ENCODE measurements at regions not wholly inside any gene's neighbourhood (a gene's known extent, or its start where the extent isn't known, plus 50 kb on each side); places are given as distances from the start of the nearest gene placed in this dataset.

DNA sequence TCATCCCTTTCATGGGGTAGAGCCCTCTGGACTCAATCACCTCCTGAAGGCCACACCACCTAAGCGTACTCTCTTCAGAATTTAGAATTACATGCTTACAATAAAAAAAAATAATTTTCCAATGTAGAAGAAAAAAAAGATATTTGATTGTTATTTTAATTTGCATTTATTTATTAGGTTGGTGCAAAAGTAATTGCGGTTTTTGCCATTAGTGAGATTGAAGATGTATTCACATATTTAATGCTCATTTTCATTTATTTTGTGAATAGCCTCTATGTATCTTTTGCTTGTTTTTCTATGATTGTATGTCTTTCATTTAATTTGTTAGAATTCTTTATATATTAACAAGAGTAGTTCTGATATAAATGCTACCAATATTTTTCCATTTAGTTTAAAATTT is 220.5 kb downstream of the RND3 start:
- Histone ChIP-seq H2AK5ac (ENCODE audit: low read length) (no peak overlapping the region), H4K8ac (ENCODE audit: low read depth, low read length) (no peak overlapping the region), H3K18ac (ENCODE audit: low read length) (no peak overlapping the region), H3K27ac (ENCODE audit: low read depth, low read length) (no peak overlapping the region), H3K79me1 (ENCODE audit: low read length) (no peaks in the 10 kb centered on the region), H4K91ac (ENCODE audit: low read depth, low read length) (no peak overlapping the region), H4K12ac (ENCODE audit: low read depth, low read length) (no peak overlapping the region), H3K4me3 (ENCODE audit: low read depth, low read length) (no peak overlapping the region), H2BK5ac (ENCODE audit: low read depth, low read length, poor library complexity) (no peak overlapping the region), H2AFZ (ENCODE audit: insufficient read depth, low read length, poor library complexity) (no peak overlapping the region), H3K4me2 (ENCODE audit: low read length) (no peak overlapping the region), H3K9me3 (ENCODE audit: insufficient read depth, low read depth, low read length) (no peaks in the 10 kb centered on the region), H3K9ac (ENCODE audit: low read length) (no peak overlapping the region), H3K23ac (ENCODE audit: low read length) (no peak overlapping the region), H3K14ac (ENCODE audit: low read length) (no peak overlapping the region), H3K79me2 (ENCODE audit: control insufficient read depth, insufficient read depth, low read length, poor library complexity) (no peaks in the 10 kb centered on the region), H3K36me3 (ENCODE audit: control insufficient read depth in 1 of 2, insufficient read depth in 2 of 2, low read length in 2 of 2) (no peaks in the 10 kb centered on the region), H3K27me3 (ENCODE audit: insufficient read depth, low read length) (no peaks in the 10 kb centered on the region), H3K4ac (ENCODE audit: low read depth, low read length) (no peak overlapping the region), H3K4me1 (ENCODE audit: control insufficient read depth in 1 of 2, insufficient read depth in 2 of 2, low read length in 2 of 2) (no peaks in the 10 kb centered on the region), H2BK12ac (ENCODE audit: low read length) (no peak overlapping the region), H2BK120ac (ENCODE audit: insufficient read depth, low read length, poor library complexity) (no peak overlapping the region)
- no peak for DNase-seq
- no CpG with 5 or more reads among the region's 2 CpGs for WGBS (ENCODE audit: extremely low coverage, insufficient coverage, insufficient read length)

- Histone ChIP-seq H3K79me1 (ENCODE audit: low read length) (no peaks in the 10 kb centered on the region), H3K27ac (ENCODE audit: low read depth, low read length) (no peak overlapping the region), H3K4me1 (ENCODE audit: control insufficient read depth in 1 of 2, insufficient read depth in 2 of 2, low read length in 2 of 2) (no peaks in the 10 kb centered on the region), H3K23ac (ENCODE audit: low read length) (no peak overlapping the region), H3K18ac (ENCODE audit: low read length) (no peak overlapping the region), H2BK120ac (ENCODE audit: insufficient read depth, low read length, poor library complexity) (no peak overlapping the region), H4K8ac (ENCODE audit: low read depth, low read length) (no peak overlapping the region), H3K79me2 (ENCODE audit: control insufficient read depth, insufficient read depth, low read length, poor library complexity) (no peaks in the 10 kb centered on the region), H3K27me3 (ENCODE audit: insufficient read depth, low read length) (no peaks in the 10 kb centered on the region), H3K4ac (ENCODE audit: low read depth, low read length) (no peak overlapping the region), H2AK5ac (ENCODE audit: low read length) (no peak overlapping the region), H3K36me3 (ENCODE audit: control insufficient read depth in 1 of 2, insufficient read depth in 2 of 2, low read length in 2 of 2) (no peaks in the 10 kb centered on the region), H2BK5ac (ENCODE audit: low read depth, low read length, poor library complexity) (no peak overlapping the region), H4K12ac (ENCODE audit: low read depth, low read length) (no peak overlapping the region), H3K4me3 (ENCODE audit: low read depth, low read length) (no peak overlapping the region), H3K4me2 (ENCODE audit: low read length) (no peak overlapping the region), H3K9ac (ENCODE audit: low read length) (no peak overlapping the region), H4K91ac (ENCODE audit: low read depth, low read length) (no peak overlapping the region), H3K14ac (ENCODE audit: low read length) (no peak overlapping the region), H3K9me3 (ENCODE audit: insufficient read depth, low read depth, low read length) (no peaks in the 10 kb centered on the region), H2AFZ (ENCODE audit: insufficient read depth, low read length, poor library complexity) (no peak overlapping the region), H2BK12ac (ENCODE audit: low read length) (no peak overlapping the region)
- DNase-seq = no peak
- no CpG with 5 or more reads among the region's 2 CpGs for WGBS (ENCODE audit: extremely low coverage, insufficient coverage, insufficient read length)
Observed at GRCh38 chr2:150264442-150264841, 223.0 kb downstream of the RND3 start.

DNA sequence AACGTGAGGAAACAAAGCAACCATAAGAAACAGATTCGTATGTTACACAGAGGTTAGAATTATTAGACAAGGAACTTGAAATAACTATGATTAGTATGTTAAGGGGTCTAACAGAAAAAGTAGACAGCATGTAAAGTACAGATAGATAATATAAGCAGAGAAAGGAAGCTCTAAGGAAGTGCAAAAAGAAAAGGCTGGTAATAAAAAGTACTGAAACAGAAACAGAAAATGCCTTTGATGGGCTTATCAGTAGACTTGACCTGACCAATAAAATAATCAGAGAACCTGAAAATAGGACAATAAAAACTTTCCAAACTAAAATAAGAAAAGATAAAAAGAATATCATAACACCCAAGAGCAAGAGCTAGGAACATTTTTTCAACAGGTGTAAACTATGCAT is 225.8 kb downstream of the RND3 start:
- Histone ChIP-seq H3K9ac (ENCODE audit: low read length) (no peak overlapping the region), H2AFZ (ENCODE audit: insufficient read depth, low read length, poor library complexity) (no peak overlapping the region), H3K79me1 (ENCODE audit: low read length) (no peaks in the 10 kb centered on the region), H2BK12ac (ENCODE audit: low read length) (no peak overlapping the region), H3K4me3 (ENCODE audit: low read depth, low read length) (no peak overlapping the region), H4K8ac (ENCODE audit: low read depth, low read length) (no peak overlapping the region), H2BK5ac (ENCODE audit: low read depth, low read length, poor library complexity) (no peak overlapping the region), H4K12ac (ENCODE audit: low read depth, low read length) (no peak overlapping the region), H3K18ac (ENCODE audit: low read length) (no peak overlapping the region), H3K4me2 (ENCODE audit: low read length) (no peak overlapping the region), H4K91ac (ENCODE audit: low read depth, low read length) (no peak overlapping the region), H3K27ac (ENCODE audit: low read depth, low read length) (no peak overlapping the region), H3K4ac (ENCODE audit: low read depth, low read length) (no peak overlapping the region), H3K14ac (ENCODE audit: low read length) (no peak overlapping the region), H3K36me3 (ENCODE audit: control insufficient read depth in 1 of 2, insufficient read depth in 2 of 2, low read length in 2 of 2) (no peaks in the 10 kb centered on the region), H2BK120ac (ENCODE audit: insufficient read depth, low read length, poor library complexity) (no peak overlapping the region), H3K23ac (ENCODE audit: low read length) (no peak overlapping the region), H3K4me1 (ENCODE audit: control insufficient read depth in 1 of 2, insufficient read depth in 2 of 2, low read length in 2 of 2) (no peaks in the 10 kb centered on the region), H2AK5ac (ENCODE audit: low read length) (no peak overlapping the region), H3K9me3 (ENCODE audit: insufficient read depth, low read depth, low read length) (no peaks in the 10 kb centered on the region), H3K79me2 (ENCODE audit: control insufficient read depth, insufficient read depth, low read length, poor library complexity) (no peaks in the 10 kb centered on the region), H3K27me3 (ENCODE audit: insufficient read depth, low read length) (no peaks in the 10 kb centered on the region)
- no peak for DNase-seq
- no CpG with 5 or more reads among the region's 2 CpGs for WGBS (ENCODE audit: extremely low coverage, insufficient coverage, insufficient read length)

DNA sequence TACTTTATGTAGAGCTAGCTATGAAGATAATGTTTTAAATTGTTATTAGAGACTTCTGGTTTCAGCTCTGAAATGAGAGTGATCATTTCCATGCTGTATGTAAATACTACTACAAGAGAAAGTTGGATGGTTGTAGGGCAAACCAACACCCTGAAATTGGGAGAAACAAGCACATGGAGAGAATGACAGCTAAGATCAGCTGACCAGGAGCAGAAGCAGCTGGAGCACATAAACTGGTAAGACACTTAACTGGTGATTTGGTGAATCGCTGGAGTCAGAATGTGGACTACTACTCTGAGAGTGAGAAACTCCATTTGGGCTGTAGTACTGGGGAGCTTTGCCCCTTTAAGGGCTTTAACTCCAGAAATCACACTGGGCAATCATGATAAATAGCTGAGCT is 226.8 kb downstream of the RND3 start:
- Histone ChIP-seq H3K79me1 (ENCODE audit: low read length) (no peaks in the 10 kb centered on the region), H3K9me3 (ENCODE audit: insufficient read depth, low read depth, low read length) (no peaks in the 10 kb centered on the region), H4K12ac (ENCODE audit: low read depth, low read length) (no peak overlapping the region), H2BK12ac (ENCODE audit: low read length) (no peak overlapping the region), H2BK5ac (ENCODE audit: low read depth, low read length, poor library complexity) (no peak overlapping the region), H4K91ac (ENCODE audit: low read depth, low read length) (no peak overlapping the region), H3K14ac (ENCODE audit: low read length) (no peak overlapping the region), H3K27ac (ENCODE audit: low read depth, low read length) (no peak overlapping the region), H3K4me2 (ENCODE audit: low read length) (no peak overlapping the region), H2AFZ (ENCODE audit: insufficient read depth, low read length, poor library complexity) (no peak overlapping the region), H3K23ac (ENCODE audit: low read length) (no peak overlapping the region), H3K9ac (ENCODE audit: low read length) (no peak overlapping the region), H3K36me3 (ENCODE audit: control insufficient read depth in 1 of 2, insufficient read depth in 2 of 2, low read length in 2 of 2) (no peaks in the 10 kb centered on the region), H3K4me1 (ENCODE audit: control insufficient read depth in 1 of 2, insufficient read depth in 2 of 2, low read length in 2 of 2) (no peaks in the 10 kb centered on the region), H3K4me3 (ENCODE audit: low read depth, low read length) (no peak overlapping the region), H3K27me3 (ENCODE audit: insufficient read depth, low read length) (no peaks in the 10 kb centered on the region), H4K8ac (ENCODE audit: low read depth, low read length) (no peak overlapping the region), H3K79me2 (ENCODE audit: control insufficient read depth, insufficient read depth, low read length, poor library complexity) (no peaks in the 10 kb centered on the region), H2AK5ac (ENCODE audit: low read length) (no peak overlapping the region), H2BK120ac (ENCODE audit: insufficient read depth, low read length, poor library complexity) (no peak overlapping the region), H3K18ac (ENCODE audit: low read length) (no peak overlapping the region), H3K4ac (ENCODE audit: low read depth, low read length) (no peak overlapping the region)
- WGBS (ENCODE audit: extremely low coverage, insufficient coverage, insufficient read length) = no CpG with 5 or more reads among the region's 1 CpG
- DNase-seq = no peak
